ENCODE measurements at regions not wholly inside any gene's neighbourhood (a gene's known extent, or its start where the extent isn't known, plus 50 kb on each side); places are given as distances from the start of the nearest gene placed in this dataset.

- Histone ChIP-seq H3F3A (ENCODE audit: insufficient read depth, low read length) (no peaks in the 10 kb centered on the region), H4K20me1 (ENCODE audit: insufficient read depth, low read length) (no peaks in the 10 kb centered on the region), H3K9me3 (replicated peaks; ENCODE audit: insufficient read depth, low read length) (no peaks in the 10 kb centered on the region), H2AFZ (ENCODE audit: low read length) (no peak overlapping the region), H3K4me2 (ENCODE audit: low read depth, low read length) (no peak overlapping the region), H3K9ac (ENCODE audit: low read length) (no peak overlapping the region), H3K79me2 (ENCODE audit: low read length) (no peaks in the 10 kb centered on the region), H3K27ac (ENCODE audit: low read length) (no peak overlapping the region), H3K27me3 (replicated peaks; ENCODE audit: insufficient read depth, low read length) (no peaks in the 10 kb centered on the region), H3K36me3 (replicated peaks; ENCODE audit: insufficient read depth, low read length) (no peaks in the 10 kb centered on the region), H3K9me2 (replicated peaks; ENCODE audit: insufficient read depth, low read length) (no peaks in the 10 kb centered on the region), H3K4me1 (ENCODE audit: low read length) (no peaks in the 10 kb centered on the region), H3K4me3 (ENCODE audit: low read length) (no peak overlapping the region)
- no peak for DNase-seq
- TF ChIP-seq EZH2 (optimal IDR thresholded peaks at IDR 0.05; ENCODE audit: low read depth, low read length): no peak
- no peak for TF ChIP-seq EZH2phosphoT487 (IDR thresholded peaks at IDR 0.05; ENCODE audit: low read length)
- TF ChIP-seq CTCF (IDR thresholded peaks at IDR 0.05; ENCODE audit: low read length): no peak
These were observed 88.5 kb upstream of the APCDD1 start for GRCh38 chr18:10365901-10366300.

GRCh38 chr18:10367836-10368235 lies 86.6 kb upstream of the APCDD1 start:
- H4K20me1 ChIP-seq (ENCODE audit: insufficient read depth, low read length): no peaks in the 10 kb centered on the region
- no peaks in the 10 kb centered on the region for H3K79me2 ChIP-seq (ENCODE audit: low read length)
- TF ChIP-seq EZH2phosphoT487 (IDR thresholded peaks at IDR 0.05; ENCODE audit: low read length) (no peak), CTCF (IDR thresholded peaks at IDR 0.05; ENCODE audit: low read length) (no peak), EZH2 (optimal IDR thresholded peaks at IDR 0.05; ENCODE audit: low read depth, low read length) (no peak)
- no peaks in the 10 kb centered on the region for H3K4me1 ChIP-seq (ENCODE audit: low read length)
- H3F3A ChIP-seq (ENCODE audit: insufficient read depth, low read length): no peaks in the 10 kb centered on the region
- H3K4me2 ChIP-seq (ENCODE audit: low read depth, low read length): no peak overlapping the region
- no peaks in the 10 kb centered on the region for H3K36me3 ChIP-seq (replicated peaks; ENCODE audit: insufficient read depth, low read length)
- no peaks in the 10 kb centered on the region for H3K27me3 ChIP-seq (replicated peaks; ENCODE audit: insufficient read depth, low read length)
- H3K9me3 ChIP-seq (replicated peaks; ENCODE audit: insufficient read depth, low read length): no peaks in the 10 kb centered on the region
- H3K9me2 ChIP-seq (replicated peaks; ENCODE audit: insufficient read depth, low read length): no peaks in the 10 kb centered on the region
- H3K4me3 ChIP-seq (ENCODE audit: low read length): no peak overlapping the region
- DNase-seq: no peak
- H3K9ac ChIP-seq (ENCODE audit: low read length): no peak overlapping the region
- no peak overlapping the region for H3K27ac ChIP-seq (ENCODE audit: low read length)
- no peak overlapping the region for H2AFZ ChIP-seq (ENCODE audit: low read length)

GRCh38 chr18:10368456-10369453 lies 85.7 kb upstream of the APCDD1 start:
- H3K36me3 ChIP-seq (replicated peaks; ENCODE audit: insufficient read depth, low read length): no peaks in the 10 kb centered on the region
- TF ChIP-seq EZH2 (optimal IDR thresholded peaks at IDR 0.05; ENCODE audit: low read depth, low read length) (no peak), EZH2phosphoT487 (IDR thresholded peaks at IDR 0.05; ENCODE audit: low read length) (no peak), CTCF (IDR thresholded peaks at IDR 0.05; ENCODE audit: low read length) (no peak)
- DNase-seq: no peak

More at GRCh38 chr18:10368456-10369453, 85.7 kb upstream of the APCDD1 start:
- H4K20me1 ChIP-seq (ENCODE audit: insufficient read depth, low read length): no peaks in the 10 kb centered on the region
- H3K9me2 ChIP-seq (replicated peaks; ENCODE audit: insufficient read depth, low read length): no peaks in the 10 kb centered on the region
- no peaks in the 10 kb centered on the region for H3K9me3 ChIP-seq (replicated peaks; ENCODE audit: insufficient read depth, low read length)
- no peak overlapping the region for H2AFZ ChIP-seq (ENCODE audit: low read length)
- no peak overlapping the region for H3K4me3 ChIP-seq (ENCODE audit: low read length)
- no peaks in the 10 kb centered on the region for H3K27me3 ChIP-seq (replicated peaks; ENCODE audit: insufficient read depth, low read length)
- no peaks in the 10 kb centered on the region for H3F3A ChIP-seq (ENCODE audit: insufficient read depth, low read length)
- H3K79me2 ChIP-seq (ENCODE audit: low read length): no peaks in the 10 kb centered on the region
- H3K4me1 ChIP-seq (ENCODE audit: low read length): no peaks in the 10 kb centered on the region
- no peak overlapping the region for H3K9ac ChIP-seq (ENCODE audit: low read length)
- H3K27ac ChIP-seq (ENCODE audit: low read length): no peak overlapping the region
- no peak overlapping the region for H3K4me2 ChIP-seq (ENCODE audit: low read depth, low read length)

Data from MM.1S (cell line).